CD4-positive, CD25-positive, alpha-beta regulatory T cell (primary cell): ENCODE measurements at regions not wholly inside any gene's neighbourhood (a gene's known extent, or its start where the extent isn't known, plus 50 kb on each side); places are given as distances from the start of the nearest gene placed in this dataset.

Source experiments
- ATAC-seq, 2 donors: fragments of 150-1000 bp; cut with Tn5 transposase; one replicate each; pipeline ENCODE4 v1.10.0; 2021; ENCODE audit warnings: low read depth in 2 of 2, moderate number of reproducible peaks in 2 of 2, moderate library complexity in 1 of 2
- DNase-seq, 3 donors: peaks; one replicate each; pipeline versions ENCODE4 v3.0.0 to v3.0.0-alpha.2; 2012 to 2022; ENCODE audit warnings: mixed read lengths in 1 of 3
- H3K27ac ChIP-seq: one replicate; pipeline ENCODE4 v1.7.0; 2013; ENCODE audit warnings: mild to moderate bottlenecking, low read length; ENCODE audit not compliant: insufficient read depth, poor library complexity, severe bottlenecking
- H3K27me3 ChIP-seq: one replicate; pipeline ENCODE4 v1.7.0; 2013; ENCODE audit warnings: low read length; ENCODE audit not compliant: control insufficient read depth, insufficient read depth
- H3K36me3 ChIP-seq: one replicate; pipeline ENCODE4 v1.7.0; 2013; ENCODE audit warnings: mild to moderate bottlenecking, low read length, moderate library complexity; ENCODE audit not compliant: control insufficient read depth, insufficient read depth
- H3K4me1 ChIP-seq: 2 replicates; pipeline ENCODE4 v1.7.0; 2013; ENCODE audit warnings: mild to moderate bottlenecking, low read length; ENCODE audit not compliant: insufficient read depth, control insufficient read depth, poor library complexity, severe bottlenecking
- H3K4me3 ChIP-seq: one replicate; pipeline ENCODE4 v1.7.0; 2013; ENCODE audit warnings: low read depth, mild to moderate bottlenecking, low read length, moderate library complexity
- H3K9me3 ChIP-seq, 2 experiments: 1 replicate in 1 of 2; 2 replicates in 1 of 2; pipeline ENCODE4 v1.7.0; 2013; ENCODE audit warnings: low read length in 2 of 2, mild to moderate bottlenecking in 1 of 2, moderate library complexity in 1 of 2; ENCODE audit not compliant: control insufficient read depth in 2 of 2
- H3K27ac Mint-ChIP-seq, 3 donors: one replicate each; pipeline ENCODE4 v1.8.0; 2020 to 2022; ENCODE audit warnings: mild to moderate bottlenecking in 3 of 3, mixed read lengths in 3 of 3, moderate library complexity in 2 of 3
- H3K27me3 Mint-ChIP-seq: one replicate; pipeline ENCODE4 v1.8.0; 2022; ENCODE audit warnings: mild to moderate bottlenecking, mixed read lengths
- H3K36me3 Mint-ChIP-seq: one replicate; pipeline ENCODE4 v1.8.0; 2020; ENCODE audit warnings: mixed read lengths
- H3K4me1 Mint-ChIP-seq, 4 donors: one replicate each; pipeline ENCODE4 v1.8.0; 2020 to 2022; ENCODE audit warnings: mixed read lengths in 4 of 4, mild to moderate bottlenecking in 1 of 4
- H3K4me3 Mint-ChIP-seq, 4 donors: one replicate each; pipeline ENCODE4 v1.8.0; 2020 to 2022; ENCODE audit warnings: mild to moderate bottlenecking in 4 of 4, mixed read lengths in 4 of 4, moderate library complexity in 3 of 4
- H3K9me3 Mint-ChIP-seq, 7 donors: one replicate each; pipeline ENCODE4 v1.8.0; 2020 to 2022; ENCODE audit warnings: mixed read lengths in 7 of 7, mild to moderate bottlenecking in 3 of 7, moderate library complexity in 2 of 7

DNA sequence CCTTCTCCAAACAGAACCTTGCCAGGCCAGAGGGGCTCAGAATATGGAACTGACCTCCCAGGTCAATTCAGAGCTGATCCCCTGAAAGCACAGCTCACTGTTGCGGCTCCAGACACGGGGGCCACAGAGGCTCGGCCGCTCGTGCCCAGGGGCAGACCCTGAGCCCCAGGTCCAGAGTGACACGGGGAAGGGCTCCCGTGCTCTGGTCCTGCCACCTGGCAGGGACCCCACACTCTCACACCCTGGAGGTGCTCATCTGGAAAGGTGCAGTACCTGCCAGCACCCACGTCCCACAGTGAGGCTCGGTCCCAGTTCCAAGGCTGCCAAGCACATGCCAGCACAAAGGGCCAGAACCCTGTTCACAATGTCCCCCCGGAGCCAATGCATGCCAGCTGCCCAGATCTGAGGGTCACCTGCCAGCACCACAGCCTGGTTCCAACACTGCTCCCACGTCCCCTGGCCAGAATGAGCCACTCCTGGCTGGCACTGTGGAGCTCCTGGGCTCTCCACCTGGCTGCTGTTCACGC, 170.6 kb downstream of the SHANK2 start:
- no peaks in the 10 kb centered on the region for H3K27me3 Mint-ChIP-seq
- no peaks in the 10 kb centered on the region for H3K36me3 Mint-ChIP-seq
- H3K9me3 ChIP-seq, result no peaks in the 10 kb centered on the region
- H3K27ac Mint-ChIP-seq, result no peak overlapping the region
- no peaks in the 10 kb centered on the region for H3K27me3 ChIP-seq
- H3K9me3 Mint-ChIP-seq, result peaks cover 0 to 2% (median 0%) of the 10 kb centered on the region in 7 donors
- H3K4me1 ChIP-seq, result no peaks in the 10 kb centered on the region
- no peak overlapping the region for H3K27ac ChIP-seq
- H3K4me1 Mint-ChIP-seq, result no peaks in the 10 kb centered on the region
- no peak overlapping the region for H3K4me3 Mint-ChIP-seq
- H3K4me3 ChIP-seq, result no peak overlapping the region
- no peaks in the 10 kb centered on the region for H3K36me3 ChIP-seq
- DNase-seq (no peak), ATAC-seq (no peak)

DNA sequence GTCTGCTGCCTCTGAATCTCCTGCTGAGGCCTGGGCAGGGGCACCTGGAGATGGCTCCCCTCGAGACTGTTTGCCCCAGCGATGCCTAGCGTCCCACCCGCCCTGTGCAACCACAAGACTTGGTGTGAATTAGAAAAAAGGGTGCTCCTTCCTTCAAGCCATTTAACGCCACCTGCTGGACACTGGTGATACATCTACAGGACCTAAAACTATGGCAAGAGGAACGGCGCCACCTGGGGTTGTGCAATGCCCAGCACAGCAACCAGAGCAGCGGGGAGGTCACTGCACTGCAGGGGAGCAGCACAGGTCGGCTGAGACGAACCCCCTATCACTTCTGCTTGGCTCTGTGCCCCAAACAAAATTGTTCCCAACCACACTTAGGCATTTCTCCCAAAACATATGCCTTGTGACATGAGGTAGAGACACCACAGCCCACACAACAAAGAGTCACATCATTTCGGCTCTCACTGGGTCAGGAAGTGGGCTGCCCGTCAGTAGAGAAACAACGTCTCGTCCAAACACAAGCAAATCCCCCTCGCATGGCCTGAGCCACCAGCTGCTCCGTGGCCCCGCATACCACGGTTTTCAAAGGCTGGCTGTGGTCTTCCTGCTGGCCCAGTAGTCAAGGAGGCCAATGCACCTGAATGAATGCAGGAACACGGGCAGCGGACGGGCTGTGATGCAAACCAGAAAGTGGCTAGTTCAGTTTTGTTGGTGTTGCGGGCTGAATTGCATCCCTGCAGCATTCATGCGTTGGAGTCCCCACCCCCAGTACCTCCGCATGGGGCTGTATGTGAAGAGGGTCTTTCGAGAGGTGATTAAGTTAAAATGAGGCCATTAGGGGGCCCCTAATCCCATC, 171.9 kb downstream of the SHANK2 start:
- no peaks in the 10 kb centered on the region for H3K36me3 Mint-ChIP-seq
- DNase-seq, result peak in 1 of 3 donors; percentile 50
- H3K4me1 ChIP-seq, result no peaks in the 10 kb centered on the region

DNA sequence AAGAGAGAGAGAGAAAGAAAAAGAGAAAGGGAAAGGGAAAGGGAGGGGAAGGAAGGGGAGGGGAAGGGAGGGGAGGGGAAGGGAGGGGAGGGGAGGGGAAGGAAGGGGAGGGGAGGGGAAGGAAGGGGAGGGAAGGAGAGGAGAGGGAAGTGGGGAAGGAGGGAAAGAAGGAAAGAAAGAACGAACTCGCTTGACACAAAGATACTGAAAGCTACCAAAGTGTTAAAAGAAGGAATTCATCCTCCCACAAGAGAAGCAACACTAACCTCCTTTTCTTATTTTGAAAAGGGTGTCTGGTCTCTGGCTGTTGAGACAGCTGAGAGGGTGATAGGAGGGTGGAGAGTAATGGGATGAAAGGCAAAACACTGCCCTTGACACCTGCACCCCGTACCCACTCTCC, 172.6 kb downstream of the SHANK2 start:
- Mint-ChIP-seq H3K36me3 (no peaks in the 10 kb centered on the region), H3K4me1 (no peaks in the 10 kb centered on the region), H3K4me3 (no peak overlapping the region), H3K27me3 (no peaks in the 10 kb centered on the region), H3K27ac (no peak overlapping the region), H3K9me3 (peaks cover 0 to 2% (median 0%) of the 10 kb centered on the region in 7 donors)
- Histone ChIP-seq H3K4me1 (no peaks in the 10 kb centered on the region), H3K27me3 (no peaks in the 10 kb centered on the region), H3K4me3 (no peak overlapping the region), H3K36me3 (no peaks in the 10 kb centered on the region), H3K27ac (no peak overlapping the region), H3K9me3 (no peaks in the 10 kb centered on the region)
- DNase-seq (no peak), ATAC-seq (no peak)

More for the DNA sequence above, 171.9 kb downstream of the SHANK2 start:
- ATAC-seq, result no peak
- H3K9me3 ChIP-seq, result no peaks in the 10 kb centered on the region
- Mint-ChIP-seq H3K4me3 (no peak overlapping the region), H3K9me3 (peaks cover 0 to 2% (median 0%) of the 10 kb centered on the region in 7 donors), H3K27me3 (no peaks in the 10 kb centered on the region), H3K27ac (no peak overlapping the region), H3K4me1 (no peaks in the 10 kb centered on the region)
- no peak overlapping the region for H3K4me3 ChIP-seq
- H3K36me3 ChIP-seq, result no peaks in the 10 kb centered on the region
- H3K27me3 ChIP-seq, result no peaks in the 10 kb centered on the region
- H3K27ac ChIP-seq, result no peak overlapping the region

DNA sequence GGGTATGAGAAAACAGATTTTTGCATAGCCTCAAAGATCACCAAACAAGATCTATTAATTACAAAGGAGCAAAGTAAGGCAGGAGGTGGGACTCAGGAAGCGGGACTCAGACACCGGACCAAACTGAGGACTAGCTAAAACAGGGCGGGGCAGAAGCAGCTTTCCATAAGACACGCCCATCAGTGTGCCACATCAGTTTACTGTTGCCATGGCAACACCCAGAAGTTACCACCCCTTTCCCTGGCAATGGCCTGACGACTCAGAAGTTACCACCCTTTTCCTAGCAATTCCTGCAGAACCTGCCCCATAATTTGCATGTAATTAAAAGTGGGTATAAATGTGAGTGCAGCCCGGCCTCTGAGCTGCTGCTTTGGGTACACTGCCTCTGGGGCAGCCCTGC, 173.9 kb downstream of the SHANK2 start:
- peaks cover 0 to 2% (median 0%) of the 10 kb centered on the region in 7 donors for H3K9me3 Mint-ChIP-seq
- H3K27ac Mint-ChIP-seq, result no peak overlapping the region
- H3K9me3 ChIP-seq, result no peaks in the 10 kb centered on the region

DNA sequence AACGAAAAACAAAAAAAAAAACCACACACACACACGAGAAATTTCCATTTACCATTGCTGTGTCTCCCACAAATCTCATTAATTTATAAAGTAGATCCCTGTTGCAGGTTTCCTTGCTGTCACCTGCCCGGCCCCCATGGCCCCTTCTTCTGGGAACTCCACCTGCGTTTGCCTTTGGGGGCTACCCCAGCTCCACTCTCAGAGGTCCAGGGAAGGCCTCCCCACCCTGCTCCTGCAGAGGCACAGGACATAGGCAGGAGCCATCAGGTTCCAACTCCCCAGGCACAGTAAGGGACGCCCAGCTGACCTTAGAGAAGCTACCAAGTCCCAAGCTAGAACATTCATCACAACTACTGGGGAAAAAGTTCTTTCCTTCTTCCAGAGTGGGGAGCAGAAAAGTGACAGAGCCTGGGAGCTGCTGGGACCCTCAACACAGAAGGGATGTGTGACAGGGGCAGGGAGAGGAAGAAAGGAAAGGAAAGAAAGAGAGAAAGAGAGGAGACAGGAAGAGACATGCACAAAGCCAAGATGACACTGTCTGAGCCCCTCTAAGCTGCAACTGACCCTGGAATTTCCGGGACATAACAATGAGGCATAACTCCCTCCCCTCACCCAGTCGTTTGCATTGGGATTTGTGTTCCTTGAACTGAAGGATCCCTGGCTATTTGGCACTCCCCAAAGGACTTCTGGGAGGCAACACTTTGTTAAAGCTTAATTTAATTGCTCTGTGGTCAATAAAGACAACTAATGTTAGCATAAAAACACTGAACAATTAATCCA, 175.7 kb downstream of the SHANK2 start:
- no peak for ATAC-seq
- Histone ChIP-seq H3K4me3 (no peak overlapping the region), H3K9me3 (no peaks in the 10 kb centered on the region), H3K27ac (no peak overlapping the region), H3K27me3 (no peaks in the 10 kb centered on the region), H3K4me1 (no peaks in the 10 kb centered on the region), H3K36me3 (no peaks in the 10 kb centered on the region)
- H3K4me3 Mint-ChIP-seq, result no peak overlapping the region
- DNase-seq, result no peak
- H3K4me1 Mint-ChIP-seq, result no peaks in the 10 kb centered on the region
- no peaks in the 10 kb centered on the region for H3K27me3 Mint-ChIP-seq
- H3K36me3 Mint-ChIP-seq, result no peaks in the 10 kb centered on the region
- H3K27ac Mint-ChIP-seq, result no peak overlapping the region
- peaks cover 0 to 2% (median 0%) of the 10 kb centered on the region in 7 donors for H3K9me3 Mint-ChIP-seq

More for the DNA sequence above, 173.9 kb downstream of the SHANK2 start:
- Histone ChIP-seq H3K4me1 (no peaks in the 10 kb centered on the region), H3K27me3 (no peaks in the 10 kb centered on the region), H3K27ac (no peak overlapping the region), H3K4me3 (no peak overlapping the region), H3K36me3 (no peaks in the 10 kb centered on the region)
- ATAC-seq (no peak), DNase-seq (no peak)
- H3K4me3 Mint-ChIP-seq, result no peak overlapping the region
- H3K27me3 Mint-ChIP-seq, result no peaks in the 10 kb centered on the region
- H3K36me3 Mint-ChIP-seq, result no peaks in the 10 kb centered on the region
- no peaks in the 10 kb centered on the region for H3K4me1 Mint-ChIP-seq

DNA sequence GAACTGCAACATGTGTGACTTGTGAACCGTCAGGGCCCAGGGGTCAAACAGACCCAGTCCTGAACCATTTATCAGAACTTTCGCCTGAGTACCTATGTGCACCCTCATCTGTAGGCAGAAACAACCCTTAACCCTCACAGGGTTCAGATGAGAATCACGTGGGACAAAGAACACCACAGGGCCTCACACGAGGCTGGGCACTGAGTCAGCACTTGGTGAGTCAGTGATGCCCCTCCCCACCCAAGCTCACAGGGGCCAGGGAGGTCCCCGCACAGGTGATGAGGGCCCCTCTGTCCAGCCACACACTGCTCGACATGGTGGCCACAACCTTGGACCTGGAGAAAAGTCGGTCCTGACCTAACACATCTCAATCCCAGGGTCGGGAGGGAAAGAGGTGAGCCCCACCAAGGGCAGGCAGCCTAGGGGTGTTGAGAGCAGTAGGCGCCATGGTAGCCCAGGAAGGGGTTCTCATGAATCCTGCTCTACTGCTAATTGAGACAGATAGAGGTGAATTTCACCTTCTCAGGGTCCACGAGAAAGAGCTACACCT, 176.4 kb downstream of the SHANK2 start:
- Mint-ChIP-seq H3K4me3 (no peak overlapping the region), H3K27ac (no peak overlapping the region), H3K27me3 (no peaks in the 10 kb centered on the region), H3K36me3 (no peaks in the 10 kb centered on the region), H3K9me3 (peaks cover 0 to 2% (median 0%) of the 10 kb centered on the region in 7 donors), H3K4me1 (no peaks in the 10 kb centered on the region)
- H3K27me3 ChIP-seq, result no peaks in the 10 kb centered on the region
- no peaks in the 10 kb centered on the region for H3K4me1 ChIP-seq
- no peak overlapping the region for H3K4me3 ChIP-seq
- H3K36me3 ChIP-seq, result no peaks in the 10 kb centered on the region
- no peak for ATAC-seq
- DNase-seq, result no peak
- H3K9me3 ChIP-seq, result no peaks in the 10 kb centered on the region
- no peak overlapping the region for H3K27ac ChIP-seq

DNA sequence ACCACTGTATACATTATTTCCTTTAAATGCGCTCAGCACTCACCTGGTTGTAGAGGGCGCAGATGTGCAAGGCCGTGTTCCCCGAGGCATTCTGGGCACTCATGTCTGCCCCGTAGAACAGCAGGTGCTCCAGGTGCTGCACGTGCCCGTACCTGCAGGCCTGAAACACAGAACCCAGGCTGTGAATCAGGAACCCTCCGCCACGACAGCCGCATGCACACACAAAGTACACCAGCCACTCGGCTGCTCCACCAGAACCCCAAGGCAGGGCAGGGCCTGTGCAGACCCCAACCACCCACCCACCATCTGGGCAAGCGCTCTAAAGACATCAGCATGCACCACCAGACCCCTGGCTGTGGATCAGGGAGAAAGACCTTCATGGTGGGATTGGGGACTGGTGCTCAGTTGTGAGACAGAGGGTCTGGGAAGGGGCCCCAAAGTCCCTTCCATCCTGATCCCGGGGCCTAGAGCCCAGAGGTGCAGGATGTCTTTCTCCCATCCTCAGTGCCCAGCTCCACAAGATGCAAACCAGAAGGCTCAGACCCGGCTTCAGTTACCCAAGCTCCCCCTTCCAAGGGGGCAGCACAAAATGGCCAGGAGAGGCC, 177.2 kb downstream of the SHANK2 start:
- Histone ChIP-seq H3K4me1 (no peaks in the 10 kb centered on the region), H3K27me3 (no peaks in the 10 kb centered on the region), H3K9me3 (no peaks in the 10 kb centered on the region), H3K4me3 (no peak overlapping the region), H3K27ac (no peak overlapping the region), H3K36me3 (no peaks in the 10 kb centered on the region)
- no peaks in the 10 kb centered on the region for H3K4me1 Mint-ChIP-seq
- DNase-seq (no peak), ATAC-seq (no peak)
- H3K4me3 Mint-ChIP-seq, result no peak overlapping the region
- peaks cover 0 to 2% (median 0%) of the 10 kb centered on the region in 7 donors for H3K9me3 Mint-ChIP-seq
- no peak overlapping the region for H3K27ac Mint-ChIP-seq
- H3K27me3 Mint-ChIP-seq, result no peaks in the 10 kb centered on the region
- no peaks in the 10 kb centered on the region for H3K36me3 Mint-ChIP-seq
